WTC11 (cell line): ENCODE measurements at regions not wholly inside any gene's neighbourhood (a gene's known extent, or its start where the extent isn't known, plus 50 kb on each side); places are given as distances from the start of the nearest gene placed in this dataset.

Source experiments
- ATAC-seq: fragments of 200-7000 bp; cut with Tn5 transposase; 2 replicates; pipeline ENCODE4 v1.10.0; 2021; ENCODE audit warnings: mild to moderate bottlenecking, moderate library complexity
- CTCF ChIA-PET: fragments of 300-600 bp; sonication (Branson Sonifier 250); formaldehyde crosslinking; loops from one replicate; lab custom pipeline; 2021; ENCODE audit warnings: antibody characterized with exemption; lab: Charles Lee
- POLR2A ChIA-PET: fragments of 350-600 bp; sonication (Branson Sonifier 250); formaldehyde crosslinking; loops from one replicate; lab custom pipeline; 2021; ENCODE audit warnings: antibody characterized with exemption; lab: Charles Lee
- DNase-seq: peaks from one replicate; pipeline ENCODE4 v3.0.0; 2021; ENCODE audit warnings: low spot score
- H3K27ac Mint-ChIP-seq: 2 replicates; pipeline ENCODE4 v1.8.0; 2021; ENCODE audit warnings: mixed read lengths
- H3K27me3 Mint-ChIP-seq: 2 replicates; pipeline ENCODE4 v1.8.0; 2021; ENCODE audit warnings: low read depth, mild to moderate bottlenecking, moderate library complexity, mixed read lengths
- H3K36me3 Mint-ChIP-seq: 2 replicates; pipeline ENCODE4 v1.8.0; 2021; ENCODE audit warnings: mixed read lengths
- H3K4me1 Mint-ChIP-seq: 2 replicates; pipeline ENCODE4 v1.8.0; 2022; ENCODE audit warnings: mixed read lengths
- H3K4me3 Mint-ChIP-seq: 2 replicates; pipeline ENCODE4 v1.8.0; 2021; ENCODE audit warnings: mild to moderate bottlenecking, moderate library complexity, mixed read lengths
- H3K9me3 Mint-ChIP-seq: 2 replicates; pipeline ENCODE4 v1.8.0; 2021; ENCODE audit warnings: mixed read lengths
- CREB1 ChIP-seq: sonication (generic); formaldehyde crosslinking; IDR thresholded peaks from 2 replicates; pipeline ENCODE4 v1.8.0; 2023; ENCODE audit warnings: mild to moderate bottlenecking, missing genetic modification reagents
- GABPB1 ChIP-seq: sonication (generic); formaldehyde crosslinking; IDR thresholded peaks from 2 replicates; pipeline ENCODE4 v1.8.1; 2023; ENCODE audit warnings: mild to moderate bottlenecking, missing genetic modification reagents
- GTF2I ChIP-seq: fragments of 250-450 bp; sonication (Bioruptor Pico); conservative IDR thresholded peaks from 2 replicates; pipeline ENCODE4 v1.4.0; 2021; ENCODE audit warnings: mild to moderate bottlenecking
- MXD4 ChIP-seq: fragments of 250-450 bp; sonication (Bioruptor Pico); IDR thresholded peaks from 2 replicates; pipeline ENCODE4 v1.8.0; 2021; ENCODE audit warnings: mild to moderate bottlenecking, moderate library complexity, borderline replicate concordance
- NFE2L1 ChIP-seq: sonication (generic); formaldehyde crosslinking; IDR thresholded peaks from 2 replicates; pipeline ENCODE4 v1.8.1; 2023; ENCODE audit warnings: missing genetic modification reagents
- NFYB ChIP-seq: sonication (generic); formaldehyde crosslinking; conservative IDR thresholded peaks from 2 replicates; pipeline ENCODE4 v1.8.0; 2022; ENCODE audit warnings: low read depth, missing genetic modification reagents
- NR2C2 ChIP-seq: sonication (generic); formaldehyde crosslinking; IDR thresholded peaks from 2 replicates; pipeline ENCODE4 v1.8.0; 2022; ENCODE audit warnings: mild to moderate bottlenecking, missing genetic modification reagents
- ZNF138 ChIP-seq: sonication (generic); formaldehyde crosslinking; conservative IDR thresholded peaks from 2 replicates; pipeline ENCODE4 v1.8.1; 2022; ENCODE audit warnings: mild to moderate bottlenecking, moderate library complexity, missing genetic modification reagents
- ZNF263 ChIP-seq: sonication (generic); formaldehyde crosslinking; IDR thresholded peaks from 2 replicates; pipeline ENCODE4 v1.8.1; 2022; ENCODE audit warnings: low read depth, mild to moderate bottlenecking, moderate library complexity, missing genetic modification reagents
- TF ChIP-seq, protein P1 (sequence below): sonication (generic); formaldehyde crosslinking; conservative IDR thresholded peaks from 2 replicates; pipeline ENCODE4 v1.8.1; 2023; ENCODE audit warnings: mild to moderate bottlenecking, low read depth, missing genetic modification reagents, moderate library complexity
- TF ChIP-seq, protein P2 (sequence below): sonication (generic); formaldehyde crosslinking; IDR thresholded peaks from 2 replicates; pipeline ENCODE4 v1.8.1; 2023; ENCODE audit warnings: mild to moderate bottlenecking, missing genetic modification reagents, borderline replicate concordance
- TF ChIP-seq, protein P3 (sequence below): sonication (generic); formaldehyde crosslinking; IDR thresholded peaks from 2 replicates; pipeline ENCODE4 v1.8.0; 2023; ENCODE audit warnings: mild to moderate bottlenecking, missing genetic modification reagents
- TF ChIP-seq, protein P4 (sequence below): sonication (generic); formaldehyde crosslinking; IDR thresholded peaks from 2 replicates; pipeline ENCODE4 v1.8.0; 2022; ENCODE audit warnings: missing genetic modification reagents

DNA sequence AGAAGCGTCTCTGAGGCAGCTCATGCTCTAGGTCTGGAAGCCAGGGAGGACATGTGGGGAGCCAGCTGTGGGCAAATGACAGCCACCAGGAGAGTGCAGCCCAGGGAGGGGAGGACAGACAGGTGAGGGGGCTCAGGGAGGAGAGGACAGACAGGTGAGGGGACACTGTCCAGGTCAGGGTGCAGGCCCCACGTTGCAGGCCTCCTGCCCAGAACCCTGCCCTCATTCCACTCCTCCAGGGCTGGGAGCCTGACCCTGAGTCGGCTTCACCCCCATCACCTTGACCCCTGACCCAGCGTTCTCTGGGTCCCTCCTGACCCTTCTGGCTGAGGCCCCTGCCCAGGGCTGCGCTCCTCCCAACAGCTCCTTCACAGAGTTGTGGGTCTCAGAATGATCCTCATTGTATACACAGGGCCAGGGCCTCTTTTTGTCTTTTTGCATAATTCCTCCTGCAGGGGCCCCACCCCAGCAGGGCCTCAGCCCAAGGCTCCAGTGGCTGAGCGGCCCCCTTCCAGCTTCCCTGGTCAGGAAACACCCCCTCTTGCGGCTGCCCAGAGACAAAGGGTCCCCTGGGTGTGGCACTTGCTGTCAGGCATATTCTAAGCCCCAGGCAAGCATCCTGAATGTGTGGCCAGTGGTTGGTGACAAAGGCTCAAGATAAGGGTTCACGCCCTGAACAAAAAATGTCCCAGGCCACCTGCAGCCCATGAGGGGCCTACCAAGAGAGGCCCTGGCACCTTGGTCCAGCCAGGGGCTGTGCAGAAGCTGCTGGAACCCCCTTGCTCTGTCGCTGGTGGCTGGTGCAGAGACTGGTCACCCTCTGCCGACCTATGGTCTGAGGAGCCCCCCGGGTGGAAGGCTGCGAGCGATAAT is 853.0 kb downstream of the BRD1 start:
- Mint-ChIP-seq H3K36me3 (peaks cover 7% of the 10 kb centered on the region), H3K27me3 (peaks cover 4% of the 10 kb centered on the region; the same call in 1 of the 2 replicates), H3K27ac (no peak overlapping the region), H3K4me3 (no peak overlapping the region), H3K9me3 (peaks cover 12% of the 10 kb centered on the region), H3K4me1 (peaks cover 21% of the 10 kb centered on the region)
- TF ChIP-seq ZNF138 (CRISPR knock-in tag) (no peak), MXD4 (CRISPR knock-in tag) (no peak), GABPB1 (CRISPR knock-in tag) (no peak), NFYB (CRISPR knock-in tag) (no peak), NFE2L1 (no peak), GTF2I (CRISPR knock-in tag) (no peak), ZNF263 (no peak), NR2C2 (no peak), CREB1 (CRISPR knock-in tag) (no peak)
- TF ChIP-seq, protein P1, sequence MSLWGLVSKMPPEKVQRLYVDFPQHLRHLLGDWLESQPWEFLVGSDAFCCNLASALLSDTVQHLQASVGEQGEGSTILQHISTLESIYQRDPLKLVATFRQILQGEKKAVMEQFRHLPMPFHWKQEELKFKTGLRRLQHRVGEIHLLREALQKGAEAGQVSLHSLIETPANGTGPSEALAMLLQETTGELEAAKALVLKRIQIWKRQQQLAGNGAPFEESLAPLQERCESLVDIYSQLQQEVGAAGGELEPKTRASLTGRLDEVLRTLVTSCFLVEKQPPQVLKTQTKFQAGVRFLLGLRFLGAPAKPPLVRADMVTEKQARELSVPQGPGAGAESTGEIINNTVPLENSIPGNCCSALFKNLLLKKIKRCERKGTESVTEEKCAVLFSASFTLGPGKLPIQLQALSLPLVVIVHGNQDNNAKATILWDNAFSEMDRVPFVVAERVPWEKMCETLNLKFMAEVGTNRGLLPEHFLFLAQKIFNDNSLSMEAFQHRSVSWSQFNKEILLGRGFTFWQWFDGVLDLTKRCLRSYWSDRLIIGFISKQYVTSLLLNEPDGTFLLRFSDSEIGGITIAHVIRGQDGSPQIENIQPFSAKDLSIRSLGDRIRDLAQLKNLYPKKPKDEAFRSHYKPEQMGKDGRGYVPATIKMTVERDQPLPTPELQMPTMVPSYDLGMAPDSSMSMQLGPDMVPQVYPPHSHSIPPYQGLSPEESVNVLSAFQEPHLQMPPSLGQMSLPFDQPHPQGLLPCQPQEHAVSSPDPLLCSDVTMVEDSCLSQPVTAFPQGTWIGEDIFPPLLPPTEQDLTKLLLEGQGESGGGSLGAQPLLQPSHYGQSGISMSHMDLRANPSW (CRISPR knock-in tag), result no peak
- TF ChIP-seq, protein P2, sequence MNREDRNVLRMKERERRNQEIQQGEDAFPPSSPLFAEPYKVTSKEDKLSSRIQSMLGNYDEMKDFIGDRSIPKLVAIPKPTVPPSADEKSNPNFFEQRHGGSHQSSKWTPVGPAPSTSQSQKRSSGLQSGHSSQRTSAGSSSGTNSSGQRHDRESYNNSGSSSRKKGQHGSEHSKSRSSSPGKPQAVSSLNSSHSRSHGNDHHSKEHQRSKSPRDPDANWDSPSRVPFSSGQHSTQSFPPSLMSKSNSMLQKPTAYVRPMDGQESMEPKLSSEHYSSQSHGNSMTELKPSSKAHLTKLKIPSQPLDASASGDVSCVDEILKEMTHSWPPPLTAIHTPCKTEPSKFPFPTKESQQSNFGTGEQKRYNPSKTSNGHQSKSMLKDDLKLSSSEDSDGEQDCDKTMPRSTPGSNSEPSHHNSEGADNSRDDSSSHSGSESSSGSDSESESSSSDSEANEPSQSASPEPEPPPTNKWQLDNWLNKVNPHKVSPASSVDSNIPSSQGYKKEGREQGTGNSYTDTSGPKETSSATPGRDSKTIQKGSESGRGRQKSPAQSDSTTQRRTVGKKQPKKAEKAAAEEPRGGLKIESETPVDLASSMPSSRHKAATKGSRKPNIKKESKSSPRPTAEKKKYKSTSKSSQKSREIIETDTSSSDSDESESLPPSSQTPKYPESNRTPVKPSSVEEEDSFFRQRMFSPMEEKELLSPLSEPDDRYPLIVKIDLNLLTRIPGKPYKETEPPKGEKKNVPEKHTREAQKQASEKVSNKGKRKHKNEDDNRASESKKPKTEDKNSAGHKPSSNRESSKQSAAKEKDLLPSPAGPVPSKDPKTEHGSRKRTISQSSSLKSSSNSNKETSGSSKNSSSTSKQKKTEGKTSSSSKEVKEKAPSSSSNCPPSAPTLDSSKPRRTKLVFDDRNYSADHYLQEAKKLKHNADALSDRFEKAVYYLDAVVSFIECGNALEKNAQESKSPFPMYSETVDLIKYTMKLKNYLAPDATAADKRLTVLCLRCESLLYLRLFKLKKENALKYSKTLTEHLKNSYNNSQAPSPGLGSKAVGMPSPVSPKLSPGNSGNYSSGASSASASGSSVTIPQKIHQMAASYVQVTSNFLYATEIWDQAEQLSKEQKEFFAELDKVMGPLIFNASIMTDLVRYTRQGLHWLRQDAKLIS, result no peak
- TF ChIP-seq, protein P3, sequence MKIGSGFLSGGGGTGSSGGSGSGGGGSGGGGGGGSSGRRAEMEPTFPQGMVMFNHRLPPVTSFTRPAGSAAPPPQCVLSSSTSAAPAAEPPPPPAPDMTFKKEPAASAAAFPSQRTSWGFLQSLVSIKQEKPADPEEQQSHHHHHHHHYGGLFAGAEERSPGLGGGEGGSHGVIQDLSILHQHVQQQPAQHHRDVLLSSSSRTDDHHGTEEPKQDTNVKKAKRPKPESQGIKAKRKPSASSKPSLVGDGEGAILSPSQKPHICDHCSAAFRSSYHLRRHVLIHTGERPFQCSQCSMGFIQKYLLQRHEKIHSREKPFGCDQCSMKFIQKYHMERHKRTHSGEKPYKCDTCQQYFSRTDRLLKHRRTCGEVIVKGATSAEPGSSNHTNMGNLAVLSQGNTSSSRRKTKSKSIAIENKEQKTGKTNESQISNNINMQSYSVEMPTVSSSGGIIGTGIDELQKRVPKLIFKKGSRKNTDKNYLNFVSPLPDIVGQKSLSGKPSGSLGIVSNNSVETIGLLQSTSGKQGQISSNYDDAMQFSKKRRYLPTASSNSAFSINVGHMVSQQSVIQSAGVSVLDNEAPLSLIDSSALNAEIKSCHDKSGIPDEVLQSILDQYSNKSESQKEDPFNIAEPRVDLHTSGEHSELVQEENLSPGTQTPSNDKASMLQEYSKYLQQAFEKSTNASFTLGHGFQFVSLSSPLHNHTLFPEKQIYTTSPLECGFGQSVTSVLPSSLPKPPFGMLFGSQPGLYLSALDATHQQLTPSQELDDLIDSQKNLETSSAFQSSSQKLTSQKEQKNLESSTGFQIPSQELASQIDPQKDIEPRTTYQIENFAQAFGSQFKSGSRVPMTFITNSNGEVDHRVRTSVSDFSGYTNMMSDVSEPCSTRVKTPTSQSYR (CRISPR knock-in tag), result no peak
- TF ChIP-seq, protein P4, sequence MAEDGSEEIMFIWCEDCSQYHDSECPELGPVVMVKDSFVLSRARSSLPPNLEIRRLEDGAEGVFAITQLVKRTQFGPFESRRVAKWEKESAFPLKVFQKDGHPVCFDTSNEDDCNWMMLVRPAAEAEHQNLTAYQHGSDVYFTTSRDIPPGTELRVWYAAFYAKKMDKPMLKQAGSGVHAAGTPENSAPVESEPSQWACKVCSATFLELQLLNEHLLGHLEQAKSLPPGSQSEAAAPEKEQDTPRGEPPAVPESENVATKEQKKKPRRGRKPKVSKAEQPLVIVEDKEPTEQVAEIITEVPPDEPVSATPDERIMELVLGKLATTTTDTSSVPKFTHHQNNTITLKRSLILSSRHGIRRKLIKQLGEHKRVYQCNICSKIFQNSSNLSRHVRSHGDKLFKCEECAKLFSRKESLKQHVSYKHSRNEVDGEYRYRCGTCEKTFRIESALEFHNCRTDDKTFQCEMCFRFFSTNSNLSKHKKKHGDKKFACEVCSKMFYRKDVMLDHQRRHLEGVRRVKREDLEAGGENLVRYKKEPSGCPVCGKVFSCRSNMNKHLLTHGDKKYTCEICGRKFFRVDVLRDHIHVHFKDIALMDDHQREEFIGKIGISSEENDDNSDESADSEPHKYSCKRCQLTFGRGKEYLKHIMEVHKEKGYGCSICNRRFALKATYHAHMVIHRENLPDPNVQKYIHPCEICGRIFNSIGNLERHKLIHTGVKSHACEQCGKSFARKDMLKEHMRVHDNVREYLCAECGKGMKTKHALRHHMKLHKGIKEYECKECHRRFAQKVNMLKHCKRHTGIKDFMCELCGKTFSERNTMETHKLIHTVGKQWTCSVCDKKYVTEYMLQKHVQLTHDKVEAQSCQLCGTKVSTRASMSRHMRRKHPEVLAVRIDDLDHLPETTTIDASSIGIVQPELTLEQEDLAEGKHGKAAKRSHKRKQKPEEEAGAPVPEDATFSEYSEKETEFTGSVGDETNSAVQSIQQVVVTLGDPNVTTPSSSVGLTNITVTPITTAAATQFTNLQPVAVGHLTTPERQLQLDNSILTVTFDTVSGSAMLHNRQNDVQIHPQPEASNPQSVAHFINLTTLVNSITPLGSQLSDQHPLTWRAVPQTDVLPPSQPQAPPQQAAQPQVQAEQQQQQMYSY (CRISPR knock-in tag), result no peak
- POLR2A ChIA-PET, result no interaction called here
- no peak for DNase-seq
- no peak for ATAC-seq
- CTCF ChIA-PET, result interaction anchor here (1.2 kb wide), 1 partner anchor 191 kb away, joined by 3 read pairs; no protein-coding TSS in a partner anchor
